Astrocyte (in vitro differentiated cells and primary cell): ENCODE measurements at regions not wholly inside any gene's neighbourhood (a gene's known extent, or its start where the extent isn't known, plus 50 kb on each side); places are given as distances from the start of the nearest gene placed in this dataset.
A peak's percentile ranks its signal among the peaks of the same experiment; 100 is the strongest.

ENCODE experiments used
- DNase-seq: peaks from one replicate; pipeline ENCODE4 v3.0.0-alpha.2; 2010; ENCODE audit warnings: low read depth
- FAIRE-seq: peaks from 2 replicates; lab custom pipeline; 2011; peaks lifted over from hg19 to GRCh38; lab: Jason Lieb, UNC
- H2AFZ ChIP-seq: 2 replicates; pipeline ENCODE4 v1.6.0; 2012; ENCODE audit warnings: low read depth, low read length, inconsistent platforms
- H3K27ac ChIP-seq: 2 replicates; pipeline ENCODE4 v1.5.1; 2011; ENCODE audit warnings: low read depth, low read length, inconsistent platforms
- H3K27me3 ChIP-seq: 2 replicates; pipeline ENCODE4 v1.6.0; 2011; ENCODE audit warnings: low read length, inconsistent platforms; ENCODE audit not compliant: insufficient read depth
- H3K36me3 ChIP-seq: 2 replicates; pipeline ENCODE4 v1.5.1; 2011; ENCODE audit warnings: low read length, inconsistent platforms; ENCODE audit not compliant: insufficient read depth
- H3K4me1 ChIP-seq: 2 replicates; pipeline ENCODE4 v1.5.1; 2011; ENCODE audit warnings: low read length, inconsistent platforms; ENCODE audit not compliant: insufficient read depth
- H3K4me2 ChIP-seq: 2 replicates; pipeline ENCODE4 v1.6.0; 2012; ENCODE audit warnings: low read length, inconsistent platforms
- H3K4me3 ChIP-seq: 2 replicates; pipeline ENCODE4 v1.5.1; 2011; ENCODE audit warnings: low read depth, mild to moderate bottlenecking, low read length, inconsistent platforms; ENCODE audit not compliant: insufficient read depth
- H3K79me2 ChIP-seq: 2 replicates; pipeline ENCODE4 v1.6.0; 2012; ENCODE audit warnings: mild to moderate bottlenecking, low read length, inconsistent platforms; ENCODE audit not compliant: insufficient read depth
- H3K9ac ChIP-seq: 2 replicates; pipeline ENCODE4 v1.6.0; 2012; ENCODE audit warnings: mild to moderate bottlenecking, low read length, inconsistent platforms
- H3K9me3 ChIP-seq: 2 replicates; pipeline ENCODE4 v1.5.1; 2012; ENCODE audit warnings: low read depth, mild to moderate bottlenecking, low read length, inconsistent platforms; ENCODE audit not compliant: insufficient read depth
- H4K20me1 ChIP-seq: 2 replicates; pipeline ENCODE4 v1.6.0; 2012; ENCODE audit warnings: low read length, inconsistent platforms; ENCODE audit not compliant: insufficient read depth
- H3K27ac Mint-ChIP-seq: one replicate; pipeline ENCODE4 v1.8.0; 2021; ENCODE audit warnings: mild to moderate bottlenecking, mixed read lengths; ENCODE audit not compliant: unreplicated experiment
- H3K27me3 Mint-ChIP-seq: one replicate; pipeline ENCODE4 v1.8.0; 2021; ENCODE audit warnings: low read depth, mixed read lengths; ENCODE audit not compliant: unreplicated experiment
- H3K36me3 Mint-ChIP-seq: one replicate; pipeline ENCODE4 v1.8.0; 2021; ENCODE audit warnings: low read depth, mixed read lengths; ENCODE audit not compliant: unreplicated experiment
- H3K4me1 Mint-ChIP-seq: one replicate; pipeline ENCODE4 v1.8.0; 2021; ENCODE audit warnings: low read depth, mixed read lengths; ENCODE audit not compliant: unreplicated experiment
- H3K4me3 Mint-ChIP-seq: one replicate; pipeline ENCODE4 v1.8.0; 2021; ENCODE audit warnings: mild to moderate bottlenecking, moderate library complexity, mixed read lengths; ENCODE audit not compliant: unreplicated experiment
- H3K9me3 Mint-ChIP-seq: one replicate; pipeline ENCODE4 v1.8.0; 2021; ENCODE audit warnings: mild to moderate bottlenecking, mixed read lengths; ENCODE audit not compliant: unreplicated experiment
- EZH2 ChIP-seq: IDR thresholded peaks from 2 replicates; pipeline ENCODE4 v1.6.1; 2012; ENCODE audit warnings: mild to moderate bottlenecking, low read length, inconsistent platforms; ENCODE audit not compliant: insufficient read depth
- TF ChIP-seq, protein P1 (sequence below): IDR thresholded peaks from 2 replicates; pipeline ENCODE4 v1.5.1; 2011; ENCODE audit warnings: low read depth, mild to moderate bottlenecking, inconsistent platforms, low read length, moderate library complexity; ENCODE audit not compliant: insufficient read depth

DNA sequence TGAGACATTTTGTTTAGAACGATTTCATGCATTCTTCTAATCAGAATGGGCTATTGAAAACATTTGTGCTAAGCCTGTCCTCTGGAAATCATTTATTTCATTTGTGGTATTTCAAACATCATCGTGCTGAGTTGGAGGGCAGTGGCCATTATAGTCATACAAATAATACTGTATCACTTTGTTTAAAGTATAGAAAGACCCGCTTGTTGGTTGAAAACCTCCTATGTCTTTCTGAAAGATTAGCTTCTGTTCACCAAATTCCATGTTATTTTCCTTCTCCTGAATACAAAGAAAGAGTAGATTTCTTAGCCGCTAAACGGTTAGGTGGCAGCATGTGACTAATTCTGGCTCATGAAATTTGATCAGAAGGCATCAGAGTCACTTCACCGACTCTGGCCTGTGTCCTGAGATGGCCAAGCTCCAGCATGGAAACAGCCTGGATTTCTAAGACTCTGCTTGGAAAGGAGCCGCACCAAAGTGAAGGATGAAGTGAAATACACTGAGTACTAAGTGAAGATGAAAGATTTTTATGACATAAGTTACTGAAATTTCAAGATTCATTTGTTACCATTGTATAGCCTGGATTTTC is 355.1 kb downstream of the USP25 start:
- Histone ChIP-seq H3K4me2 (peak overlapping the region; percentile 69), H3K4me1 (peaks cover 16% of the 10 kb centered on the region), H3K79me2 (no peaks in the 10 kb centered on the region), H3K9me3 (no peaks in the 10 kb centered on the region), H2AFZ (peak overlapping the region; percentile 36), H3K36me3 (no peaks in the 10 kb centered on the region), H3K27me3 (no peaks in the 10 kb centered on the region), H3K27ac (peak overlapping the region; percentile 63), H3K9ac (peak overlapping the region; percentile 66), H4K20me1 (no peaks in the 10 kb centered on the region), H3K4me3 (peak overlapping the region; percentile 13)
- FAIRE-seq = peak; percentile 29
- H3K4me3 Mint-ChIP-seq = no peak overlapping the region
- H3K27ac Mint-ChIP-seq = no peak overlapping the region
- peak; percentile 84 for DNase-seq
- no peaks in the 10 kb centered on the region for H3K4me1 Mint-ChIP-seq
- H3K27me3 Mint-ChIP-seq = no peaks in the 10 kb centered on the region
- TF ChIP-seq, protein P1, sequence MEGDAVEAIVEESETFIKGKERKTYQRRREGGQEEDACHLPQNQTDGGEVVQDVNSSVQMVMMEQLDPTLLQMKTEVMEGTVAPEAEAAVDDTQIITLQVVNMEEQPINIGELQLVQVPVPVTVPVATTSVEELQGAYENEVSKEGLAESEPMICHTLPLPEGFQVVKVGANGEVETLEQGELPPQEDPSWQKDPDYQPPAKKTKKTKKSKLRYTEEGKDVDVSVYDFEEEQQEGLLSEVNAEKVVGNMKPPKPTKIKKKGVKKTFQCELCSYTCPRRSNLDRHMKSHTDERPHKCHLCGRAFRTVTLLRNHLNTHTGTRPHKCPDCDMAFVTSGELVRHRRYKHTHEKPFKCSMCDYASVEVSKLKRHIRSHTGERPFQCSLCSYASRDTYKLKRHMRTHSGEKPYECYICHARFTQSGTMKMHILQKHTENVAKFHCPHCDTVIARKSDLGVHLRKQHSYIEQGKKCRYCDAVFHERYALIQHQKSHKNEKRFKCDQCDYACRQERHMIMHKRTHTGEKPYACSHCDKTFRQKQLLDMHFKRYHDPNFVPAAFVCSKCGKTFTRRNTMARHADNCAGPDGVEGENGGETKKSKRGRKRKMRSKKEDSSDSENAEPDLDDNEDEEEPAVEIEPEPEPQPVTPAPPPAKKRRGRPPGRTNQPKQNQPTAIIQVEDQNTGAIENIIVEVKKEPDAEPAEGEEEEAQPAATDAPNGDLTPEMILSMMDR = no peak
- no peak for TF ChIP-seq EZH2
- H3K9me3 Mint-ChIP-seq = no peaks in the 10 kb centered on the region
- no peaks in the 10 kb centered on the region for H3K36me3 Mint-ChIP-seq

DNA sequence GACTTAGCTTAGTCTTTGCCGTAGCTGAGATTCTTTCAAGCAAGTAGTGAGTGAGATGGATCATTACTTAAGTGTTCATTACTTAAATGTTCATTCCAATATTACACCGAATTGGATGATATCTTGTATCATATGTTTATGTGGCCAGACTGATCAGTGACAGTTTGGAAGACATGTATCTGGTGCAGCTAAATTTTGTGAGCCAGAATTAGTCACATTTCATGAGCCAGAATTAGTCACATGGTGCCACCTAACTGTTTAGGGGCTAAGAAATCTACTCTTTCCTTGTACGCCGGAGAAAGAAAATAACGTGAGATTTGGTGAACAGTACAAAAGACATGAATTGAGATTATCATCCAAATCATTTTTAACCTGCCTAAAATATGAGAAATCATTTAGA is 355.6 kb downstream of the USP25 start:
- DNase-seq (peak; percentile 62), FAIRE-seq (no peak)
- TF ChIP-seq EZH2 = no peak
- TF ChIP-seq, protein P1 = no peak
- H3K27ac Mint-ChIP-seq = no peak overlapping the region
- peak overlapping the region; percentile 66 for H3K9ac ChIP-seq
- H3K27me3 Mint-ChIP-seq = no peaks in the 10 kb centered on the region
- H2AFZ ChIP-seq = peak overlapping the region; percentile 26
- peaks cover 10% of the 10 kb centered on the region for H3K4me1 ChIP-seq
- no peaks in the 10 kb centered on the region for H3K36me3 ChIP-seq
- H3K4me3 ChIP-seq = no peak overlapping the region
- H3K36me3 Mint-ChIP-seq = no peaks in the 10 kb centered on the region
- no peaks in the 10 kb centered on the region for H4K20me1 ChIP-seq
- H3K9me3 Mint-ChIP-seq = no peaks in the 10 kb centered on the region
- peak overlapping the region; percentile 63 for H3K27ac ChIP-seq
- H3K4me1 Mint-ChIP-seq = no peaks in the 10 kb centered on the region
- H3K9me3 ChIP-seq = no peaks in the 10 kb centered on the region
- no peaks in the 10 kb centered on the region for H3K79me2 ChIP-seq
- H3K27me3 ChIP-seq = no peaks in the 10 kb centered on the region
- no peak overlapping the region for H3K4me3 Mint-ChIP-seq
- peak overlapping the region; percentile 69 for H3K4me2 ChIP-seq

DNA sequence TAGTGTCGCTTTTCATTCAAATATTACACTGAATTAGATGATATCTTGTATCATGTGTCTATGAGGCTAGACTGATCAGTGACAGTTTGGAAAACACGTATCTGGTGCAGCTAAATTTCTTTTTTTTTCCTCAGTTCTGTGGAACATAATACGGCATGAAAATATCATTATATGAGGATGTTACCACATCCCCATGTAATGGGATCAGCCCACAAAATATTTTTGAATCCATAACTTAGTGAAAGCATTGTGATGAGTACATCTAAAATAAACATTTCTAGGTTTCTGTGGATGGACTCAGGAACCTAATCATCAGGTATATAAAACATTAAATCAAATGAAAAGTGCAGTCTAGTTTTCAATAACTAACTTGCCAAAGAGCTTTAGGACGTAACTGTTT is 356.3 kb downstream of the USP25 start:
- H2AFZ ChIP-seq = no peak overlapping the region
- no peaks in the 10 kb centered on the region for H3K9me3 Mint-ChIP-seq

More for the DNA sequence above, 356.3 kb downstream of the USP25 start:
- no peaks in the 10 kb centered on the region for H3K4me1 Mint-ChIP-seq
- no peaks in the 10 kb centered on the region for H3K36me3 Mint-ChIP-seq
- H3K27me3 Mint-ChIP-seq = no peaks in the 10 kb centered on the region
- Histone ChIP-seq H3K4me1 (peaks cover 10% of the 10 kb centered on the region), H3K4me3 (no peak overlapping the region), H3K4me2 (peak overlapping the region; percentile 69), H3K36me3 (no peaks in the 10 kb centered on the region), H3K27me3 (no peaks in the 10 kb centered on the region), H3K9me3 (no peaks in the 10 kb centered on the region), H3K27ac (peak overlapping the region; percentile 63), H4K20me1 (no peaks in the 10 kb centered on the region), H3K9ac (peak overlapping the region; percentile 66), H3K79me2 (no peaks in the 10 kb centered on the region)
- DNase-seq (no peak), FAIRE-seq (peak; percentile 17)
- TF ChIP-seq, protein P1 = no peak
- no peak for TF ChIP-seq EZH2
- no peak overlapping the region for H3K4me3 Mint-ChIP-seq
- no peak overlapping the region for H3K27ac Mint-ChIP-seq
